ENCODE measurements at regions not wholly inside any gene's neighbourhood (a gene's known extent, or its start where the extent isn't known, plus 50 kb on each side); places are given as distances from the start of the nearest gene placed in this dataset.
"Not testable (repeated sequence)": the region's sequence is repeated elsewhere in the genome, so short reads cannot be mapped to it uniquely, and the experiment has no call there.

GRCh38 chr5:3449481-3449880, 146.2 kb upstream of the IRX1 start:
- Histone ChIP-seq H3K9ac (ENCODE audit: low read depth in 1 of 3, low read length in 3 of 3) (no peak overlapping the region), H3K4me1 (ENCODE audit: control insufficient read depth in 3 of 3, insufficient read depth in 3 of 3, low read length in 3 of 3) (no peaks in the 10 kb centered on the region), H3K9me3 (ENCODE audit: control insufficient read depth in 3 of 3, low read length in 3 of 3) (peaks cover 0 to 9% (median 3%) of the 10 kb centered on the region in 3 donors)

GRCh38 chr5:3446410-3446809, 149.2 kb upstream of the IRX1 start:
- H3K4me1 ChIP-seq (ENCODE audit: control insufficient read depth in 3 of 3, insufficient read depth in 3 of 3, low read length in 3 of 3), result no peaks in the 10 kb centered on the region

More at GRCh38 chr5:3449481-3449880, 146.2 kb upstream of the IRX1 start:
- H3K27me3 ChIP-seq (ENCODE audit: control insufficient read depth in 3 of 3, insufficient read depth in 3 of 3, low read length in 3 of 3), result no peaks in the 10 kb centered on the region
- H3K27ac ChIP-seq (ENCODE audit: low read depth, low read length), result no peak overlapping the region
- no peaks in the 10 kb centered on the region for H3K36me3 ChIP-seq (ENCODE audit: control insufficient read depth in 3 of 3, insufficient read depth in 3 of 3, low read length in 3 of 3)
- H3K4me3 ChIP-seq (ENCODE audit: low read length in 3 of 3), result no peak overlapping the region

GRCh38 chr5:3445517-3445916, 150.1 kb upstream of the IRX1 start:
- not testable (repeated sequence) for H3K9ac ChIP-seq (ENCODE audit: low read depth in 1 of 3, low read length in 3 of 3); H3K36me3 ChIP-seq (ENCODE audit: control insufficient read depth in 3 of 3, insufficient read depth in 3 of 3, low read length in 3 of 3)

More at GRCh38 chr5:3446410-3446809, 149.2 kb upstream of the IRX1 start:
- H3K4me3 ChIP-seq (ENCODE audit: low read length in 3 of 3), result no peak overlapping the region
- no peak overlapping the region for H3K27ac ChIP-seq (ENCODE audit: low read depth, low read length)
- H3K9me3 ChIP-seq (ENCODE audit: control insufficient read depth in 3 of 3, low read length in 3 of 3), result peaks cover 0 to 6% (median 3%) of the 10 kb centered on the region in 3 donors
- no peak overlapping the region for H3K9ac ChIP-seq (ENCODE audit: low read depth in 1 of 3, low read length in 3 of 3)
- no peaks in the 10 kb centered on the region for H3K27me3 ChIP-seq (ENCODE audit: control insufficient read depth in 3 of 3, insufficient read depth in 3 of 3, low read length in 3 of 3)
- H3K36me3 ChIP-seq (ENCODE audit: control insufficient read depth in 3 of 3, insufficient read depth in 3 of 3, low read length in 3 of 3), result no peaks in the 10 kb centered on the region

GRCh38 chr5:3432135-3432534, 163.5 kb upstream of the IRX1 start:
- Histone ChIP-seq H3K4me1 (ENCODE audit: control insufficient read depth in 3 of 3, insufficient read depth in 3 of 3, low read length in 3 of 3) (no peaks in the 10 kb centered on the region), H3K4me3 (ENCODE audit: low read length in 3 of 3) (no peak overlapping the region), H3K9me3 (ENCODE audit: control insufficient read depth in 3 of 3, low read length in 3 of 3) (no peaks in the 10 kb centered on the region), H3K9ac (ENCODE audit: low read depth in 1 of 3, low read length in 3 of 3) (no peak overlapping the region), H3K27ac (ENCODE audit: low read depth, low read length) (no peak overlapping the region), H3K27me3 (ENCODE audit: control insufficient read depth in 3 of 3, insufficient read depth in 3 of 3, low read length in 3 of 3) (peaks cover 4 to 18% (median 16%) of the 10 kb centered on the region in 3 donors), H3K36me3 (ENCODE audit: control insufficient read depth in 3 of 3, insufficient read depth in 3 of 3, low read length in 3 of 3) (no peaks in the 10 kb centered on the region)

More at GRCh38 chr5:3445517-3445916, 150.1 kb upstream of the IRX1 start:
- not testable (repeated sequence) for H3K4me1 ChIP-seq (ENCODE audit: control insufficient read depth in 3 of 3, insufficient read depth in 3 of 3, low read length in 3 of 3); H3K27me3 ChIP-seq (ENCODE audit: control insufficient read depth in 3 of 3, insufficient read depth in 3 of 3, low read length in 3 of 3); H3K4me3 ChIP-seq (ENCODE audit: low read length in 3 of 3); H3K9me3 ChIP-seq (ENCODE audit: control insufficient read depth in 3 of 3, low read length in 3 of 3); H3K27ac ChIP-seq (ENCODE audit: low read depth, low read length)

- H3K9me3 ChIP-seq (ENCODE audit: control insufficient read depth in 3 of 3, low read length in 3 of 3), result no peaks in the 10 kb centered on the region
- H3K36me3 ChIP-seq (ENCODE audit: control insufficient read depth in 3 of 3, insufficient read depth in 3 of 3, low read length in 3 of 3), result no peaks in the 10 kb centered on the region
- peaks cover 4 to 18% (median 16%) of the 10 kb centered on the region in 3 donors for H3K27me3 ChIP-seq (ENCODE audit: control insufficient read depth in 3 of 3, insufficient read depth in 3 of 3, low read length in 3 of 3)
- no peak overlapping the region for H3K9ac ChIP-seq (ENCODE audit: low read depth in 1 of 3, low read length in 3 of 3)
- H3K4me1 ChIP-seq (ENCODE audit: control insufficient read depth in 3 of 3, insufficient read depth in 3 of 3, low read length in 3 of 3), result no peaks in the 10 kb centered on the region
- no peak overlapping the region for H3K4me3 ChIP-seq (ENCODE audit: low read length in 3 of 3)
- no peak overlapping the region for H3K27ac ChIP-seq (ENCODE audit: low read depth, low read length)
Observed at GRCh38 chr5:3430691-3431090, 164.9 kb upstream of the IRX1 start.

- no peaks in the 10 kb centered on the region for H3K9me3 ChIP-seq (ENCODE audit: control insufficient read depth in 3 of 3, low read length in 3 of 3)
- peaks cover 4 to 18% (median 16%) of the 10 kb centered on the region in 3 donors for H3K27me3 ChIP-seq (ENCODE audit: control insufficient read depth in 3 of 3, insufficient read depth in 3 of 3, low read length in 3 of 3)
- H3K9ac ChIP-seq (ENCODE audit: low read depth in 1 of 3, low read length in 3 of 3), result no peak overlapping the region
- H3K4me3 ChIP-seq (ENCODE audit: low read length in 3 of 3), result no peak overlapping the region
- no peaks in the 10 kb centered on the region for H3K4me1 ChIP-seq (ENCODE audit: control insufficient read depth in 3 of 3, insufficient read depth in 3 of 3, low read length in 3 of 3)
- H3K36me3 ChIP-seq (ENCODE audit: control insufficient read depth in 3 of 3, insufficient read depth in 3 of 3, low read length in 3 of 3), result no peaks in the 10 kb centered on the region
- no peak overlapping the region for H3K27ac ChIP-seq (ENCODE audit: low read depth, low read length)
Observed at GRCh38 chr5:3429962-3430361, 165.7 kb upstream of the IRX1 start.

- Histone ChIP-seq H3K9me3 (ENCODE audit: control insufficient read depth in 3 of 3, low read length in 3 of 3) (peaks cover 0 to 3% (median 0%) of the 10 kb centered on the region in 3 donors), H3K27me3 (ENCODE audit: control insufficient read depth in 3 of 3, insufficient read depth in 3 of 3, low read length in 3 of 3) (peaks cover 4 to 18% (median 16%) of the 10 kb centered on the region in 3 donors), H3K27ac (ENCODE audit: low read depth, low read length) (no peak overlapping the region), H3K4me3 (ENCODE audit: low read length in 3 of 3) (no peak overlapping the region), H3K36me3 (ENCODE audit: control insufficient read depth in 3 of 3, insufficient read depth in 3 of 3, low read length in 3 of 3) (no peaks in the 10 kb centered on the region), H3K4me1 (ENCODE audit: control insufficient read depth in 3 of 3, insufficient read depth in 3 of 3, low read length in 3 of 3) (no peaks in the 10 kb centered on the region), H3K9ac (ENCODE audit: low read depth in 1 of 3, low read length in 3 of 3) (no peak overlapping the region)
Observed at GRCh38 chr5:3428334-3428733, 167.3 kb upstream of the IRX1 start.

- Histone ChIP-seq H3K9ac (ENCODE audit: low read depth in 1 of 3, low read length in 3 of 3) (no peak overlapping the region), H3K4me1 (ENCODE audit: control insufficient read depth in 3 of 3, insufficient read depth in 3 of 3, low read length in 3 of 3) (no peaks in the 10 kb centered on the region), H3K27ac (ENCODE audit: low read depth, low read length) (no peak overlapping the region), H3K4me3 (ENCODE audit: low read length in 3 of 3) (no peak overlapping the region), H3K9me3 (ENCODE audit: control insufficient read depth in 3 of 3, low read length in 3 of 3) (peaks cover 0 to 3% (median 0%) of the 10 kb centered on the region in 3 donors), H3K27me3 (ENCODE audit: control insufficient read depth in 3 of 3, insufficient read depth in 3 of 3, low read length in 3 of 3) (peaks cover 4 to 11% (median 10%) of the 10 kb centered on the region in 3 donors), H3K36me3 (ENCODE audit: control insufficient read depth in 3 of 3, insufficient read depth in 3 of 3, low read length in 3 of 3) (no peaks in the 10 kb centered on the region)
Observed at GRCh38 chr5:3424946-3425345, 170.7 kb upstream of the IRX1 start.

- no peak overlapping the region for H3K4me3 ChIP-seq (ENCODE audit: low read length in 3 of 3)
Observed at GRCh38 chr5:3417376-3417943, 178.2 kb upstream of the IRX1 start.

GRCh38 chr5:3414371-3414770, 181.3 kb upstream of the IRX1 start:
- peaks cover 0 to 3% (median 3%) of the 10 kb centered on the region in 3 donors for H3K27me3 ChIP-seq (ENCODE audit: control insufficient read depth in 3 of 3, insufficient read depth in 3 of 3, low read length in 3 of 3)
- H3K27ac ChIP-seq (ENCODE audit: low read depth, low read length), result no peak overlapping the region
- no peak overlapping the region for H3K9ac ChIP-seq (ENCODE audit: low read depth in 1 of 3, low read length in 3 of 3)
- no peaks in the 10 kb centered on the region for H3K36me3 ChIP-seq (ENCODE audit: control insufficient read depth in 3 of 3, insufficient read depth in 3 of 3, low read length in 3 of 3)
- H3K4me3 ChIP-seq (ENCODE audit: low read length in 3 of 3), result no peak overlapping the region
- H3K4me1 ChIP-seq (ENCODE audit: control insufficient read depth in 3 of 3, insufficient read depth in 3 of 3, low read length in 3 of 3), result no peaks in the 10 kb centered on the region
- no peaks in the 10 kb centered on the region for H3K9me3 ChIP-seq (ENCODE audit: control insufficient read depth in 3 of 3, low read length in 3 of 3)

More at GRCh38 chr5:3417376-3417943, 178.2 kb upstream of the IRX1 start:
- no peaks in the 10 kb centered on the region for H3K36me3 ChIP-seq (ENCODE audit: control insufficient read depth in 3 of 3, insufficient read depth in 3 of 3, low read length in 3 of 3)
- no peak overlapping the region for H3K27ac ChIP-seq (ENCODE audit: low read depth, low read length)
- H3K9me3 ChIP-seq (ENCODE audit: control insufficient read depth in 3 of 3, low read length in 3 of 3), result no peaks in the 10 kb centered on the region
- H3K4me1 ChIP-seq (ENCODE audit: control insufficient read depth in 3 of 3, insufficient read depth in 3 of 3, low read length in 3 of 3), result no peaks in the 10 kb centered on the region
- H3K27me3 ChIP-seq (ENCODE audit: control insufficient read depth in 3 of 3, insufficient read depth in 3 of 3, low read length in 3 of 3), result peaks cover 0 to 3% (median 3%) of the 10 kb centered on the region in 3 donors
- no peak overlapping the region for H3K9ac ChIP-seq (ENCODE audit: low read depth in 1 of 3, low read length in 3 of 3)

Measured in skeletal muscle tissue (tissue), 3 donors.